ENCODE measurements at regions not wholly inside any gene's neighbourhood (a gene's known extent, or its start where the extent isn't known, plus 50 kb on each side); places are given as distances from the start of the nearest gene placed in this dataset.
"Not testable (repeated sequence)": the region's sequence is repeated elsewhere in the genome, so short reads cannot be mapped to it uniquely, and the experiment has no call there.

GRCh38 chr3:186442162-186442561 is 80.1 kb upstream of the DGKG start:
- TF ChIP-seq, protein P1, sequence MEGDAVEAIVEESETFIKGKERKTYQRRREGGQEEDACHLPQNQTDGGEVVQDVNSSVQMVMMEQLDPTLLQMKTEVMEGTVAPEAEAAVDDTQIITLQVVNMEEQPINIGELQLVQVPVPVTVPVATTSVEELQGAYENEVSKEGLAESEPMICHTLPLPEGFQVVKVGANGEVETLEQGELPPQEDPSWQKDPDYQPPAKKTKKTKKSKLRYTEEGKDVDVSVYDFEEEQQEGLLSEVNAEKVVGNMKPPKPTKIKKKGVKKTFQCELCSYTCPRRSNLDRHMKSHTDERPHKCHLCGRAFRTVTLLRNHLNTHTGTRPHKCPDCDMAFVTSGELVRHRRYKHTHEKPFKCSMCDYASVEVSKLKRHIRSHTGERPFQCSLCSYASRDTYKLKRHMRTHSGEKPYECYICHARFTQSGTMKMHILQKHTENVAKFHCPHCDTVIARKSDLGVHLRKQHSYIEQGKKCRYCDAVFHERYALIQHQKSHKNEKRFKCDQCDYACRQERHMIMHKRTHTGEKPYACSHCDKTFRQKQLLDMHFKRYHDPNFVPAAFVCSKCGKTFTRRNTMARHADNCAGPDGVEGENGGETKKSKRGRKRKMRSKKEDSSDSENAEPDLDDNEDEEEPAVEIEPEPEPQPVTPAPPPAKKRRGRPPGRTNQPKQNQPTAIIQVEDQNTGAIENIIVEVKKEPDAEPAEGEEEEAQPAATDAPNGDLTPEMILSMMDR (IDR thresholded peaks at IDR 0.05; ENCODE audit: low read depth, low read length, missing control alignments) = no peak

GRCh38 chr3:186440891-186441290 is 78.9 kb upstream of the DGKG start:
- TF ChIP-seq, protein P1 (IDR thresholded peaks at IDR 0.05; ENCODE audit: low read depth, low read length, missing control alignments) = no peak
- H3K4me3 ChIP-seq (ENCODE audit: low read depth, low read length) = no peak overlapping the region
- no peak for DNase-seq (ENCODE audit: low read depth)

More at GRCh38 chr3:186442162-186442561, 80.1 kb upstream of the DGKG start:
- no peak overlapping the region for H3K4me3 ChIP-seq (ENCODE audit: low read depth, low read length)
- no peak for DNase-seq (ENCODE audit: low read depth)

DNA sequence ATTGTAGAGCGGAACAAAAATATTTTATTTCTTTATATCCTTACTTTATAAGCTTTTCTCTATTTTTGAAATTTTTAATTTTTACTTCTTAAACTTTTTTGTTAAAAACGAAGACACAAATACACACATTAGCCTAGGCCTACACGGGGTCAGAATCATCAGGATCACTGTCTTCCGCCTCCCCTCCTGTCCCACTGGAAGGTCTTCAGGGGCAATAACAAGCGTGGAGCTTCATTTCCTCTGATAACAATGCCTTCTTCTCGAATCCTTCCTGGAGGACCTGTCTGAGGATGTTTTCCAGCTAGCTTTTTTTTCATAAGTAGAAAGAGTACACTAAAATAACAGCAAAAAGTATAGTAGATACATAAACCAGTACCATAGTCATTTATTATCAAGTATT is 77.7 kb upstream of the DGKG start:
- no peak for DNase-seq (ENCODE audit: low read depth)
- TF ChIP-seq, protein P1 (IDR thresholded peaks at IDR 0.05; ENCODE audit: low read depth, low read length, missing control alignments) = no peak
- H3K4me3 ChIP-seq (ENCODE audit: low read depth, low read length) = no peak overlapping the region

DNA sequence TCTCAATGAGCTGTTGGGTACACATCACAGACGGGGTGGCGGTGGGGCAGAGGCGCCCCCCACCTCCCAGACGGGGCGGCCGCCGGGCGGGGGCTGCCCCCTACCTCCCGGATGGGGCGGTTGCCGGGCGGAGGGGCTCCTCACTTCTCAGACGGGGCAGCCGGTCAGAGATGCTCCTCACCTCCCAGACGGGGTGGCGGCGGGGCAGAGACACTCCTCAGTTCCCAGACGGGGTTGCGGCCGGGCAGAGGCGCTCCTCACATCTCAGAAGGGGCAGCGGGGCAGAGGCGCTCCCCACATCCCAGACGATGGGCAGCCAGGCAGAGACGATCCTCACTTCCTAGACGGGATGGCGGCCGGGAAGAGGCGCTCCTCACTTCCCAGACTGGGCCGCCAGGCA is 73.3 kb upstream of the DGKG start:
- not testable (repeated sequence) for H3K4me3 ChIP-seq (ENCODE audit: low read depth, low read length); DNase-seq (ENCODE audit: low read depth)

DNA sequence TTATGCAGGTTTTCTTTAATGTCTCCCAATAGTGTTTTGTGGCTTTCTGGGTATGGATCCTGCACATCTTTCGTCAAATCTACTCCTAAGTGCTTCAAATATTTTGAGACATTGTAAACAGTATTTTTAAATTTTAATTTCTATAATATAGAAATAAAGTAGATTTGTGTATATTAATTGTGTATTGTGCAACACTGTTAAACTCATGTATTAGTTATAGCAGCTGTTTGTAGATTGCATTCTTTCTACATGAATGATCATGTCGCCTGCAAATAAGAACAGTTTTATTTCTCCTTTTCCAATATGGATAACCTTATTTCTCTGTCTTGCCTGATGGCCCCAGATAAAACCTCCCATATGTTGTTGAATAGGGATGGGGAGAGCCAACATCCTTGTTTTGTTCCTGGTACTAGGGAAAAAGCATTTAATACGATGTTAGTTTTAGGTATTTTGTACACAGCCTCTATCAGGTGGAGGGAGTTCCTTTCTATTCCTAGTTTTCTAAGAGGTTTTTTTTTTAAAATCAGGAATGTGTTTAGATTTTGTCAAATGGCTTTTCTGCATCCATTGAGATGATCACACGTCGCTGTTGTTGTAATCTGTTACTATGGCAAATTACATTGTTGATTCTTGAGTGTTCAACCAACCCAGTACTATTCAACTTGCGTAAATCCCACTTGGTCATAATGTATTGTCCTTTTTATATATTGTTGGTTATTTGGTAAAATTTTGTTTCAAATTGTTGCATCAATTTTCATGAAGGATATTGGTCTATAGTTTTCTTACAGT is 71.1 kb upstream of the DGKG start:
- no peak for DNase-seq (ENCODE audit: low read depth)
- TF ChIP-seq, protein P1 (IDR thresholded peaks at IDR 0.05; ENCODE audit: low read depth, low read length, missing control alignments) = no peak
- no peak overlapping the region for H3K4me3 ChIP-seq (ENCODE audit: low read depth, low read length)

DNA sequence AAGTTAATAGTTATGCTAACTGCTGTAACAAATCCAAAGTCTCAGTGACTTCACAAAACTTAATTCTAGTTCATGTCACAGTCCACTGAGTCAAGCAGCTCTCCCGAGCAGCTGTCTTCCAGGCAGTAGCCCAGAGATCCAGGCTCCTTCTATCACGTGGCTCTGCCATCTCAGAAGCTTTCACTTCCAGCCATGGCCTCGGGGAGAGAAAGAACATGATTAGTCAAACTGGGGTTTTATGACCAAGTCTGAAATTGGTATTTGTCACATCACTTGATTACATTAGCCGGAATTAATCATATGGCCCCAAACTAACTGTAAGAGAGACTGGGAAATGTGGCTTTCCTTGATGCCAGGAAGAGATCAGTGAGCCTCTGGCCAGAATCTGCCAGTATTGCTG is 70.2 kb upstream of the DGKG start:
- H3K4me3 ChIP-seq (ENCODE audit: low read depth, low read length) = no peak overlapping the region
- TF ChIP-seq, protein P1 (IDR thresholded peaks at IDR 0.05; ENCODE audit: low read depth, low read length, missing control alignments) = no peak
- DNase-seq (ENCODE audit: low read depth) = no peak

- H3K4me3 ChIP-seq (ENCODE audit: low read depth, low read length) = no peak overlapping the region
- DNase-seq (ENCODE audit: low read depth) = no peak
- TF ChIP-seq, protein P1 (IDR thresholded peaks at IDR 0.05; ENCODE audit: low read depth, low read length, missing control alignments) = no peak
Observed at GRCh38 chr3:186427627-186428281, 65.7 kb upstream of the DGKG start.
